Activated naive CD4-positive, alpha-beta T cell treated with anti-CD3 and anti-CD28 coated beads, Interleukin-2, amount 50 U/mL, for 72 hours (primary cell): ENCODE measurements at regions not wholly inside any gene's neighbourhood (a gene's known extent, or its start where the extent isn't known, plus 50 kb on each side); places are given as distances from the start of the nearest gene placed in this dataset.
A peak's percentile ranks its signal among the peaks of the same experiment; 100 is the strongest.

Experiments used
- ATAC-seq, 2 donors: fragments of 150-1000 bp; cut with Tn5 transposase; 2 replicates each; pipeline ENCODE4 v1.10.0; 2021; ENCODE audit warnings: mild to moderate bottlenecking in 2 of 2, moderate library complexity in 2 of 2
- DNase-seq, 2 donors: peaks; one replicate each; pipeline ENCODE4 v3.0.0; 2021 to 2022; ENCODE audit warnings: low spot score in 2 of 2
- H3K27ac Mint-ChIP-seq, 2 donors: one replicate each; pipeline ENCODE4 v1.8.0; 2022; ENCODE audit warnings: mild to moderate bottlenecking in 2 of 2, mixed read lengths in 2 of 2
- H3K36me3 Mint-ChIP-seq, 2 donors: one replicate each; pipeline ENCODE4 v1.8.0; 2022; ENCODE audit warnings: mixed read lengths in 2 of 2
- H3K9me3 Mint-ChIP-seq, 2 donors: one replicate each; pipeline ENCODE4 v1.8.0; 2022; ENCODE audit warnings: mixed read lengths in 2 of 2

- Mint-ChIP-seq H3K9me3 (no peaks in the 10 kb centered on the region), H3K36me3 (no peaks in the 10 kb centered on the region), H3K27ac (no peak overlapping the region)
- ATAC-seq = no peak
- DNase-seq = no peak
Measured at GRCh38 chr6:4592026-4592425, 184.2 kb upstream of the CDYL start.

DNA sequence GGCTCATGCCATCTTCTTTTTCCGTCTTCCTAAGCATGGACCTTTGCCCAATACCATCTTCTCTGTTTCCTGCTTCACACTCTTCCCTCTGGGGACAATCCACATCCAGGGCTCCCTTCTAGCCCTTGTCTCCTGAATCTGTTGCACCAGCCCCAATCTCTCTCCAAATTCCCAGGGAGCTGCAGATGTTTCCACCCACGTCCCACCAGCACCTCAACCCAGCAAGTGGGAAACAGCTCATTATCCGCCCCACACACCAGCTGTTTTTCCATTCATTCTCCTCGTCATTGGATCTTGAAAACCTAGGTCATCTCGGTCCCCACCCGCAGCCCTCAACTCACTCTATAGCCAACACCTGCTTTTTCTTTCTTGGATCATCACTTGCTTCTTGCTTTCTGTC lies 185.0 kb upstream of the CDYL start:
- H3K9me3 Mint-ChIP-seq = no peaks in the 10 kb centered on the region
- DNase-seq (no peak), ATAC-seq (no peak)
- no peaks in the 10 kb centered on the region for H3K36me3 Mint-ChIP-seq
- H3K27ac Mint-ChIP-seq = no peak overlapping the region

DNA sequence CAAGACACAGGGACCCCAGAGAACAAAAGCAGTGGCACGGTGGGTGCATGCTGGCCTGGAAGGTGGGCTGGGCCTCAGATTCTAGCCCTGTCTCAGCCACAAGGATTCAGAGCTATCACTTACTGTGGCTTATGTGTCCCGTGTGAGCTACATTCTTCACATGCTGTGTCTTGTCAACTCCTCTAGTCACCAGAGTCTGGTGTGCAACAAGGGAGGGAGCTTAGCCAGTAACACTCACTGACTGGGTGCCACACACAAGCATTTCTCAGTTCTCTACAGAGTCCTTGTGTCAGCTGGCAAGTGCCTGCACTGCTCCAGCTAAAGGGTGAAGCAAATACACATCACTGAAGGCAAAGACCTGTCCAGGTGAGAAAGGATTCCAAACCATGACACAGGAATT lies 186.9 kb upstream of the CDYL start:
- no peak for ATAC-seq
- Mint-ChIP-seq H3K27ac (no peak overlapping the region), H3K9me3 (no peaks in the 10 kb centered on the region), H3K36me3 (no peaks in the 10 kb centered on the region)
- DNase-seq = no peak

GRCh38 chr6:4588581-4588980 lies 187.6 kb upstream of the CDYL start:
- no peak for ATAC-seq
- no peaks in the 10 kb centered on the region for H3K9me3 Mint-ChIP-seq
- no peak overlapping the region for H3K27ac Mint-ChIP-seq

GRCh38 chr6:4588163-4588562 lies 188.0 kb upstream of the CDYL start:
- no peak for ATAC-seq
- Mint-ChIP-seq H3K27ac (no peak overlapping the region), H3K36me3 (no peaks in the 10 kb centered on the region), H3K9me3 (no peaks in the 10 kb centered on the region)
- DNase-seq = no peak

More at GRCh38 chr6:4588581-4588980, 187.6 kb upstream of the CDYL start:
- DNase-seq = no peak
- H3K36me3 Mint-ChIP-seq = no peaks in the 10 kb centered on the region

DNA sequence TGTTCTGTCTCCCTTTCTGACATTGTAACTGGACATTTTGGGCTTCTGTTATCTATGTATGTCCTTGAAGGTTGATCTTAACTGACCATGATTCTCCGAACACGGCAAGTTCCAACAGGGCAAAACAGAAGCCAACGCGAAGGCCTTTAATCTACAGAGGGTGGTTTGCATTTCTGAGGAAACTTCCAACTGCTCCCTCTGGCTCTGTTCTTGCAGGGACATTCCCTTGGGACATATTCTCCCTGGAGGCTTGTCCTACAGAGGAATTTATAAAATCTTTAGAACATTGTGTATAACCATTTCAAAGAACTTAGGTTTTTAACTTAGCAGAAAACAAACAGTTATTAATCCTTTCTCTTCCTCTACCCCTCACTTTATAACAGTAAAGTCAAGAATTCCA lies 189.0 kb upstream of the CDYL start:
- no peak overlapping the region for H3K27ac Mint-ChIP-seq
- DNase-seq = no peak

DNA sequence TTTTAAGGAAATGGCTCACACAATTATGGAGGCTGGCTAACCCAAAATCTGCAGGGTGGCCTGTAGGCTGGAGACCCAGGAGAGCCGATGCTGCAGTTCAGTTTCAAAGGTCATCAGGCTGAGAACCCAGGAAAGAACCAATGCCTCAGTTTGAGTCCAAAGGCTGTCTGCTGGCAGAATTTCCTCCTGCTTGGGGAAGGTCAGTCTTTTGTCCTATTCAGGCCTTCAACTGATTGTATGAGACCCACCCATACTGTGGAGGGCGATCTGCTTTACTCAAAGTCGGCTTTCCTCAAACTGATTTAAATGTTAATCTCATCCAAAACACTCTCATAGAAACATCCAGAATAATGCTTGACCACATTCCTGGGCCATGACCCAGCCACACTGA lies 189.7 kb upstream of the CDYL start:
- H3K27ac Mint-ChIP-seq = no peak overlapping the region
- DNase-seq (no peak), ATAC-seq (no peak)
- H3K9me3 Mint-ChIP-seq = no peaks in the 10 kb centered on the region
- no peaks in the 10 kb centered on the region for H3K36me3 Mint-ChIP-seq

More for the DNA sequence above, 189.0 kb upstream of the CDYL start:
- Mint-ChIP-seq H3K9me3 (no peaks in the 10 kb centered on the region), H3K36me3 (no peaks in the 10 kb centered on the region)
- no peak for ATAC-seq

DNA sequence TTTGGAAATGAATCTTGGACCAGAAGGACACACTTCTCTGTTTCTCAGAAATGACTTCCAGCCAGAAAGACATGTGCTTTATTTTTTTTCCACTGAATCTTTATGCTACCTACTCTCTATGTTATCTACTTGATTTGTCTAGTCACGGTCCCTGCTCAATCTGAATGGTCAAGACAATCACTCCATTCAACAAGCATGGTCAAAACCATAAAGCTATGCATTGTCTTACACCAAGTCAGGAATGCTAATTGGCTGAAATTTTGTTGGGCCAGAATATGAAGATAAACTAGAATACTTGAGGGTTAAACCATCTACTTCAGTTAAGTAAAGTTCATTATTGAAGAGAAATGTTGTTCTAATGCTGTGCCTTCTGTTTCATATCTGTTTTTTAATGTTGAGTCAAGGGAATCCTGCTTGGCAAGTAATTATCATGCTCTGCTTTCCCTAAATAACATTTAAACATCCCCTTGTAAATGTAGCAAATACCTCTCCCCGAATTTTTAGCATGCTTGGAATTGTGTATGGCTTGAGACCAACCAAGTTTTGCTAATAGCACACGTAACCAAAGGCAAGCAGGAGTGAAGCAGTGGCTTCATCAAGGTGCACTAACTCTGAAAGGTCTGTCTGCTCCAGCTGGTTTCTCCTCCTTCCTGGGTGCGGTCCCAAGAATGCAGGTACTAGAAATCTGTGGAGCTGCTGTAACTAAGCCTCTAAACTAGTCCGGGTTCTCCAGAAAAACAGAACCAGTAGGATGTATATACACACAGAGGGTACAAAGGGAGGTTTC lies 190.3 kb upstream of the CDYL start:
- ATAC-seq (no peak), DNase-seq (no peak)
- Mint-ChIP-seq H3K36me3 (no peaks in the 10 kb centered on the region), H3K27ac (no peak overlapping the region), H3K9me3 (no peaks in the 10 kb centered on the region)

- Mint-ChIP-seq H3K9me3 (no peaks in the 10 kb centered on the region), H3K36me3 (no peaks in the 10 kb centered on the region), H3K27ac (no peak overlapping the region)
- ATAC-seq (no peak), DNase-seq (no peak)
Measured at GRCh38 chr6:4584801-4585200, 191.4 kb upstream of the CDYL start.

- Mint-ChIP-seq H3K36me3 (no peaks in the 10 kb centered on the region), H3K27ac (no peak overlapping the region), H3K9me3 (no peaks in the 10 kb centered on the region)
- DNase-seq (no peak), ATAC-seq (no peak)
Measured at GRCh38 chr6:4582506-4583417, 193.4 kb upstream of the CDYL start.

- ATAC-seq (no peak), DNase-seq (no peak)
- Mint-ChIP-seq H3K27ac (no peak overlapping the region), H3K9me3 (no peaks in the 10 kb centered on the region), H3K36me3 (no peaks in the 10 kb centered on the region)
Measured at GRCh38 chr6:4581468-4582385, 194.5 kb upstream of the CDYL start.

DNA sequence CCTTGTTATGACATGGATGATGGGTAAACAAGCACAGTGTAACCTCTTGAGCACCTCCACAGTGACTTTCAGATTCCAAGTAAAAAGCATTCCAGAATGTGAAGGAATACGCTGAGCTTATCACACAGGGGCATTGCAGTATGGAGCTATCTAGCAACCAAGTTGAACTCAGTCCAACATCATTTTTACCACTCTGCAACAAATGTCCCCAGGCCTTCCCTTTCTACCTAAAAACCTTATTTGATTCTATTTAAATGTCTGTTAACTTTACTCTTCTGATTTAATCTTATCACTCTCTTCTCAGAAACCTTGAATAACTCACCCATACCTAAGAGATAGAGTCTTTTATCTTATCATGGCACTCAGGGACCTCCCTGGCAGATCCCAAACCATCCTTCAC lies 195.8 kb upstream of the CDYL start:
- Mint-ChIP-seq H3K36me3 (no peaks in the 10 kb centered on the region), H3K9me3 (no peaks in the 10 kb centered on the region), H3K27ac (no peak overlapping the region)
- ATAC-seq (no peak), DNase-seq (no peak)

DNA sequence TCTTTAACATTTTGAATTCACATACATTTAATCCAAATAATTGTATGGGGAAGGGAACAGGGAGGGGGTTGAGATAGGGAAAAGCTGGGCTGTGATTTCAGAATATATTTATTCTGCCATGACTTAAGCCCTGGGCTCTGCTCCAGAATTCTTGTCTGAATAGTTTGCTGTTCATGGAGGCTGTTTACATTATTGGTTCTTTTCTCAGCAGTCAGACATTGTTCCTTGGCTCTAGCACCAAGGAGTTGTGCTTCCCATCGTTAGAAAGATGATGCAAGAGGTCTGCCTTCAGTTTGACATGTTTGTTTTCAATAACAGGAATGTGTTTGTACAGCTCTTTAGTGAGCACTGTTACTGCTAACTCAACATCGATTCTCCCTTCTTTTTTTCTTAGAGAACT lies 198.8 kb upstream of the CDYL start:
- Mint-ChIP-seq H3K9me3 (peaks cover 0 to 7% of the 10 kb centered on the region in 2 donors), H3K27ac (no peak overlapping the region), H3K36me3 (no peaks in the 10 kb centered on the region)
- no peak for ATAC-seq
- DNase-seq = no peak

- Mint-ChIP-seq H3K9me3 (peaks cover 4 to 19% of the 10 kb centered on the region in 2 donors), H3K27ac (peak overlapping the region in 1 of 2 donors; percentile 51), H3K36me3 (peaks cover 5 to 11% of the 10 kb centered on the region in 2 donors)
- ATAC-seq (no peak), DNase-seq (no peak)
Measured at GRCh38 chr6:4575714-4576113, 200.5 kb upstream of the CDYL start.

DNA sequence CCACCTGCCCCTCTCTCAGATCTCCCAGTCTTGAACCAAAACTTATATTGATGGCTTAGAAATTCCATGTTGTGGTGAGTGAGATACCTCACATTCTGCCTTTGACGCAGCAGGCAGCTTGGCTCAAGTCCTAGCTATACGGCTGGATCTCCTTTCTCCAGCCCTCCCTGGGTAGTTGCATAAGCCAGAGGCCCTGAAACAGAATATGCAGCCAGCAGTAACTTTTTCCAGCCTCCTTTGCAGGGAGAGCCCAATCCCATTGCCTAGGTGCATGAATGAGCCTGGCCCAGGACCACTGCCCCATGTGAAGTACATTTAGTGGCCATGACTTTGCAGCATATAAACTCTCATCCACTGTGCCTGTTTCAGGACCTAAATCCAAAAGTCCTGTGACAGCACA lies 202.2 kb upstream of the CDYL start:
- DNase-seq = no peak
- peaks cover 8 to 11% of the 10 kb centered on the region in 2 donors for H3K36me3 Mint-ChIP-seq
- no peak for ATAC-seq
- no peak overlapping the region for H3K27ac Mint-ChIP-seq
- peaks cover 4 to 23% of the 10 kb centered on the region in 2 donors for H3K9me3 Mint-ChIP-seq

DNA sequence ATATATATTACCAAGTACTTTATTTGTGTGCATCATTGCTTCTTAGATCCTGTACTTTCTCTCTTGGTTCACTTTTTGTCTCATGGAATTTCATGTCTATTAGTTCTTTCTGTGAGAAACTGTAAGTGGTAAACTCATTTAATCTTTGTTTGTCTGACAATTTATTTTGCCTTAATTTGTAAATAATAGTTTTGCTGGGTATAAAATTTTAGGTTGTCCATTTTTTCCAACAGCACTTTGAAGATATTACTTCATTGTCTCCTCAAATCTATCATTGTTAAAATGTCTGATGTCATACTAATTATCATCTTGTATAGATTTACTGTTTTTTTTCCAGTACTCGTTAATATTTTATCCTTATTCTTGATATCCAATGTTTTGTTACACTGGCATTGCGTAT lies 205.2 kb upstream of the CDYL start:
- ATAC-seq (no peak), DNase-seq (no peak)
- Mint-ChIP-seq H3K9me3 (peaks cover 4 to 23% of the 10 kb centered on the region in 2 donors), H3K27ac (no peak overlapping the region), H3K36me3 (peaks cover 8 to 11% of the 10 kb centered on the region in 2 donors)

GRCh38 chr6:4568138-4568537 lies 208.1 kb upstream of the CDYL start:
- ATAC-seq = no peak
- DNase-seq = no peak
- H3K36me3 Mint-ChIP-seq = peaks cover 8 to 11% of the 10 kb centered on the region in 2 donors
- peaks cover 4 to 16% of the 10 kb centered on the region in 2 donors for H3K9me3 Mint-ChIP-seq
- no peak overlapping the region for H3K27ac Mint-ChIP-seq
